SHP77 (cell line): ENCODE measurements at regions not wholly inside any gene's neighbourhood (a gene's known extent, or its start where the extent isn't known, plus 50 kb on each side); places are given as distances from the start of the nearest gene placed in this dataset.

ENCODE experiments used
- DNase-seq, 2 experiments: peaks; one replicate each; lab custom pipeline; 2025; lab: John Stamatoyannopoulos, UW

DNA sequence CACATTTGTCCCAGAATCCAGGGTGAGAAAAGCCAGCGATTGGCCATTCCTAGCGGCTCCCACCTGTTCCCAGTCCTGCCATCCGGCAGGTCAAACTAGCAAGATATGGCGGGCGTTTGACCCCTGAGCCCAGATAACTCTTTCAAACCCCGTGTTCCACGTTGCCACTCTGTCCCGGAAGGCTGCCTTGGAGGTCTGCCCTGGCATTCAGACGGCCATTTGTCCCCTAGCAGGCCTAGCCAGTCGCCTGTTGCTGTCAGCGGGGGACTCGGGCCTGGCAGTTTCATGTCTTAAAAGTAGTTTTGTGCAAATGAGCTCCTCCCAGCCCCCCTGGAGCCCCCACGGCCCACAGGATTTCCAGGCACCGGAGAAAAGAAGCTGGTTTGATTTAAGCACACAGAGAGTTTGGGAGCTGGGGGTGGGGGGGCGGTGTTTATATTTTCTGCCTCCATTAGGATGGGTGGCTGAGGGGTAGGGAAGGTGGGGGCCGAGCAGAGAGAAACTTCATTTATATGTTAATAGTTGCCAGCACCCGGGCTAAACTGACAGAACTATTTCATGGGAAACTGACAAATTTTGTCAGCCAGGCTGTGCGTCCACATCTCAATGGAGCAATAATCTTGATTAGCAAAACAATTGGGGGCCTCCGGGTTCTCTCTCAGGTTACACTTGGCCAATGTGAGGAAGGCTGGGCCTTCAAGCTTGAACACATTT, 240.9 kb upstream of the SALL1 start:
- no peak for DNase-seq

DNA sequence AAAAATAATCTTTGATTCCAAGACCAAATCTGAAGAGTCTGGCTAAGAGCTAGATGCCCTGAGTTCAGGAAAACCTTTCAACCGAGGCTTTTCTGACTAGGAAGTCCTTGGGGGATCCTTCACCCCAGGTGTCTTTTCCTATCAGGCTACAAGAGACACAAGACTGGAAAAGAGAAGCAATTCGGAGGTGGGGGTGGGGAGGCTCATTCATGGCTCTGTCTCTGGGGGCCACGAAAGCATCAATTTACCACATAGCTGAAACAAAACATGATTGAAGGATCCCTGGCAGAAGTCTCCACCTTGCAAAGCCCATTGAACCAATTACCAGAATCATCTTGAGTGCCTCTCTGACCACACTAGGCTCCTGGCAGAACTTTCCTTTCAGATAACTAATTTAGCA, 239.8 kb upstream of the SALL1 start:
- no peak for DNase-seq

DNA sequence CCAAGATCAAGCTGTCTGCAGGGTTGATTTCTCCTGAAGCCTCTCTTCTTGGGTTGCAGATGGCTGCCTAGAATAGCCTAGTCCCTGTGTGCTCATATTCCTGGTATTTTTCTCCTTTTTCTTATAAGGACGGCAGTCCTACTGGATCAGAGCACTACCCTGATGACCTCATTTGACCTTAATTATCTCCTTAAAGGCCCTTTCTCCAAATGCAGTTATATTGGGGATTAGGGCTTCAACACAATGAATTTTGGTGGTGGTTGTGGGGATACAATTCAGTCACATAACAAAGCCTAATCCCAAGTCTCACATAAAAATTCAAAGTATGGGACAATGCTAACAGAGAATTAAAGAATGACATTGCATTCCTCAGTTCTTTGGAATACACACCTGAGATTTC, 238.8 kb upstream of the SALL1 start:
- no peak for DNase-seq

DNA sequence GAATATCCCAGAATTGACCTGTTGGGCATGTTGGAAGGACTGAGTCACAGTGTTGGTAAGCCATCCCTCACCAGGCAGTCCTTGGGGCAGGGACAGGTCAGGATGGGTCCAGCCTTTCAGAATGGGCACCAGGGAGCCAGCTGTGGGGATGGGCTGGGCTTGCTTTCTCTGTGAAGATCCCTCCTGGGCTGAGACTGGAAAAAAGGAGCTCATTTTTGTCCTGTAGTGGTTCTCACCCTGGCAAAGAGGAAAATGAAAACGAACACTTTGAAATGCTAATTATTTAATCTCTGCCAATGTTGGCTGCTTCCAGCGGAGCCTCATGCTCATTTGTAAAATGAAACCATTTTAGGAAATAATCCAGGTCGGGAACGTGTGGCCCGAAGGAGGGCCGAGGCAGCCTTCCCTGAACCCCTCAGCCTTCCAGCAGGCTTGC, 237.5 kb upstream of the SALL1 start:
- no peak for DNase-seq

DNA sequence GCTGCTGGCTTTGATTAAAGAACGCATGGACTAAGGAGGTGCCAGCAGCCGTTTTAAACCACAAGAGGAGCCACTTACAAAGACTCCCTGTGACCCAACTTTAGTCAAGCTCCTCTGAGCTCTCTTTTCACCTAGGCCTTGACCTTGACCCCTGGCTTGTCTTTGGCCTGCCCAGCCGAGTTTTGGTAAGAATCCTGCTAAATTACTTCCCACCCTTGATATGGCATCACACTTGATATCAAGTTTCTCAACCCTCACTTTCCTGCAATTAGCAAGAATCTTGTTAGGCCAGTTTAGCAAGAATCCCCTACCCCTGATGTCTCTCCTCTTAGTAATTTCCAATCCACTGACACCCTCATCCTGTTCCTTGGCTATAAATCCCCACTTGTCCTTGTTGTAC, 232.8 kb upstream of the SALL1 start:
- no peak for DNase-seq

DNA sequence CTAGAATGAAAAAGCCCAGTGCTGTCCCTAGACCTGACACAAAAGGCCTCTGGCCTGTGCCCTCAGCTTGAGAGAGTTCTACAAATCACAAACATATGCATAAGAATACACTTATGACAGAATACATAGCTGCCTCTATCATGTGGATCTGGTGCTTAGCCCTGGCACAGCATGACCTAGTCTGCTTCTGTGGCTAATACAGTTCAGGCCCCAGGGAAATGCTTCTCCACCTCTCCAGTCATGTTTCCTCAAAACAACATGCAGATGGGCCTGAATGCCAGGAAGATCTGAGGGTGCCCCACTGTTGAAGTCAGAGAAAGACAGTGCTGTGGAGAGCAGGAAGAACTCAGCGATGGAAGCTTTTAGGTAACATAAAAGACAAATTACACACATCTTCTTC, 231.9 kb upstream of the SALL1 start:
- DNase-seq: no peak

DNA sequence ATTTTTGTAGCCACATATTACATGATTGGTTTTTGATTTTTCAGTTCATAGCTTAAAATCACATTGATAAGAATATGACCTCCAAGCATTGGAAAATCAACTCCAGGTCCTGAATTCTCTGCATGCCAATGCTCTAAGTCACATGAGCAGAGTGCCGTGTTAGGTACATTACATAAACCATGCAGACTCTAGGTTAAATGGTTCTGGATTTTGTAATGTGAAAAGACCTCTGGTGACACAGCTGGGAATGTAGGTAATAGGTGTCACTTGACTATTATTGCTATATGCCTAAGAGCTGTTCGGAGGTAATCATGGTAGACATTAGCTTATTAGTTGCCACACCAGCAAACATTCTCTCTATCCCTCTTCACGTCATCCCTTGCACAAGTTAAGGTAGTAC, 231.1 kb upstream of the SALL1 start:
- no peak for DNase-seq

DNA sequence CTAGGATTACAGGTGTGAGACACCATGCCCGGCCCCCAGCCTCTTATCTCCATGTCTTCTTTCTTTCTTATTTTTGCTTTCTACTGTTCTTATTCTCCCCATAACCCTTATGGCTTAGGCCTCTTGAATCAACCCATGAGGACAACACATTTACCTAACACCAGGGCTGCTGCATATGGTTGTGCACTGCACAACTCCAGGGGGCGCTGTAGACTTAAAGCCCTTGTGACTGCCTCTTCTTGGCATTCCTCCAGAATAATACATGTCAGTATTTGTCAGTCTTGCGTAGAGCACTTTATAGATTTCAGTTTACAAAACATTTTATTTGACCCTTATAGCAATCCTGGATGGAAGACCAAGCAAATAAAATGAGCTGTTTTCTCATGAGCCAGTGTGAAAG, 225.0 kb upstream of the SALL1 start:
- no peak for DNase-seq

DNA sequence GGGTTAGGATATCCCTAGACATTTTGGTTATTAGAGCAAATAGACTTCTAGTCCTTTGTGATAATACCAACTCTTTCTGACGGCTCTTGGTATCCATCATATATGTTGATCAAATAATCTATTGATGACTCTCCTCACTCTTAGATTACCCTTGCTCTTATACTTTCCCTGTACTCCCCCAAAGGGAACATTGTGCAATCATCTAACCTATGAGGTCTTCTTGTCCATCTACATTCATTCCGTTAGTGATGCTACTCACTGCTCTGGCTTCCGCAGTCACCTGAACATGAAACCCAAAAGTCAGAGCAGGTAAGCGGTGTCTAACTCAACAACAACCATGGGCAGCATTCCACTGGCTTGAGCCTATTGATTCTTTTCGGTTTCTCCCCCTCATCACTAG, 223.7 kb upstream of the SALL1 start:
- no peak for DNase-seq

DNA sequence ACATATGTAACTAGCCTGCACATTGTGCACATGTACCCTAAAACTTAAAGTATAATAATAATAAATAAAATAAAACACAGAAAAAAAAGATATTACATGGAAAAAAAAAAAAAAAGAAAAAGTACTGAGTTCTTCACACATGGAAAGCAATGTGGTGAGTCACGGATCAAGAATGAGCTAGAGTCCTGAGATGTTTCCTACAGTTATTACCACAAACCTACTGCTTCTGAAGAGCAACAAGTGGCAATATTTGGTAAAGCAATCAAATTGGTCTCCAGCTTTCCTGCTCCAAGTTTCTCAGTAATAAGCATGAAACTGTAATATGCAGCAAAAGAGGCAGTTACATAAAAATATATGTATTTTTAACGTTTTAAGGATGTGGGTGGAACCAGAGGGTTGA, 223.3 kb upstream of the SALL1 start:
- no peak for DNase-seq

DNA sequence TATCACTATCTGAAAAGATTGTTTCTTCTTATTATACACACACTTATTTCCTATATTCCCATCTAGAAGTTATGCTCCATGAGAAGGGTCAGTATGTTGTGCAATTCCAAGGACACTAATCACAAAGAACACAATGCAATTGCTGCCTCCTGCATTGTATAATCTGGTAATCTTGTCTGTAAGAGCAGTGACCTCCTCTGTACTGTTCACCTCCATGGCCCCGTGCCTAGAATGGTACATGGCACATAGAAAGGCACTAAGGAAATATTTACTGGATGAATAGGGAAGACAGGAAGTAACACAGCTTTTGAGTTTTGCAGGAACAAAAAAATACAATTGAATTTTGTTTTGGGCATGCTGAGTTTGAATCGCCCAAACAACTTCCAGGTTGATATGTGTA, 214.6 kb upstream of the SALL1 start:
- no peak for DNase-seq

DNA sequence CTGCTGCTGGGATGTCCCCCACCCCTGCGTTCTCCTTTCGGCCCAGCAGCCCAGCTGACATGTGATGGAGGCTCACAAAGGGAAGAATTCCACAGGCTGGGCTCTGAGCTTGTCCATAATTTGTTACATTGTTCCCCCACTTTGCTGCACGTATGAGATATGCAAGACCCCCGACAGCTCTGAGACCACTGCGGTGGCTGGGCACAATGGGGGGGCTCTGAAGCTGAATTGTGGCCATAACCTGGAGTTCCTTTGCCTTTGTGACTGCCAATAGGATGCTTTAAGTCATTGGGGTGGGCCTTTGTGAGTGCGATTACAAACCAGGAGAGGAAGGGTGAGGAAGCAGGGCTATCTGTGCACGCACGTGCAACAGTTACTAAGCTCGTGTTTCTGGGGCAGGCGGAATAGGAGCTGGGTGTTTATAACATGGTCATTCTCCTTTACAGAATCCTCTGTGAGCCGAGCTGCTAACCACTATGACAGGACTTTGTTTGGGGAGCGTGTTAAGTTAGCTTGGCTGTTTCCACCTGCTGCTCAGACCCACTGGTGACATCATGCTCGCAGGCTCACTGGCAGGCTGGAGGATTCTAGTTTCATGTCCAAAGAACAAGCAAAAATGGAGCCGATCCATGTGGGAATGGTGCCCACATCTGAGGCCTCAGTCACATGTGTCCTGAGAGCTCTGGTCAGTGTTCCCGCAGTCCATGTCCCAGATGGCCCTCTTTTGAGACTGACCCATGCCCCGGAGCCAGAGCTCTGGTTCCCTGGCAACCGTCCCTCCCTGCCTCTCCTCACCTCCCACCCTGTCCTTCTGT, 208.3 kb upstream of the SALL1 start:
- no peak for DNase-seq

DNA sequence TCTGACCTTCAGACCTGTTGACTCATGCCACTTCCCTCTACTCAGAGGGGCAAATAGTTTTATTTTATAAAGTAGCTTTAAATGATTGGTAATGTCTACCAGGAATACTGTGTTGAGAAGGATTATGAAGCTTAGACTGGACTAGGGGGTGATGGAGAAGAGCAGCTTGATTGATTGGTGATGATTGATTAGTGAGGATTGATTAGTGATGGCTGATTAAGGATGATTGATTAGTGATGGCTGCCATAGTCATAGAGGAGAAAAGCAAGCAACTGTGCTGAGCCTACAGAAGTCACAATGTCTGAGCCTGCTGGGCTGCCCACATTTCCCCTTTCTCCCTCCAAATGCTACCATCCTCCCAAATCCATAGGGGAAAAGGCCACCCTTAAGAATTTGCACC, 206.8 kb upstream of the SALL1 start:
- DNase-seq: no peak

DNA sequence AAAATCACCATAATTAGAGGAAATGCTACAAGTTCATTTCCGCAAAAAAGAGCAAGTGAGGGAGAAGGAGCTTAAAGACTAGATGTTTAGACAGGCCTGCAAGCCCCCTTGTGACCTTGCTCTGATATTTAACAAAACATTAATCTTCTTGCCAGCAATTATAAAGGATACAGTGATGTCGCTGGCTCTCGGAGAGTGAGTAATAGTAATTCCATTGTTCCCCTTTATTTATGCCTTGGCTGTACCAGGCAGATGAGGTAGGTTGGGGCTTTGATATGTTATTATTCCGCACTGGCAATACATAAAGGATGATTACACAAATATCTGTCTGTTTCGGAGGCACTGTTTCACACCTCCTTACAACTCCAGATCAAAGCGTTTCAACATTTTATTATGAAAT, 204.8 kb upstream of the SALL1 start:
- no peak for DNase-seq

DNA sequence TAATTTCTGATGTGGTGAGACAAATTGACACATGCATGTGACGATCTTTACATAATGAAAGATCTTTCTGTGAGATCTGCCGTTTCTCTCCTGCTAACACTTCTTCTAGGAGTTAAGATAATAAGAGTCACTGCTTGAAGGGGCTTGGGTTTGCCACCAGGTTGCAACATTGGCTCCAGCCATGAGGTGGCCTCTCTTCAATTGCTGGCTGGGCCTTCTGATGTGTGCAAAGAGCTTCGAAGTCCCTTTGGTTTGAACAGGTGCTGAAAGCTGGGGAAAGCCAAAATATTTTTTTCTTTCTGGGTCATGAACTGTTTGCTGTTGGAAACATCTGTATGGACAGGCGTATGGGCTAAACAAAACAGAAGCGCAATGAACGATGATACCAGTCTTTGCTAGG, 204.1 kb upstream of the SALL1 start:
- no peak for DNase-seq

DNA sequence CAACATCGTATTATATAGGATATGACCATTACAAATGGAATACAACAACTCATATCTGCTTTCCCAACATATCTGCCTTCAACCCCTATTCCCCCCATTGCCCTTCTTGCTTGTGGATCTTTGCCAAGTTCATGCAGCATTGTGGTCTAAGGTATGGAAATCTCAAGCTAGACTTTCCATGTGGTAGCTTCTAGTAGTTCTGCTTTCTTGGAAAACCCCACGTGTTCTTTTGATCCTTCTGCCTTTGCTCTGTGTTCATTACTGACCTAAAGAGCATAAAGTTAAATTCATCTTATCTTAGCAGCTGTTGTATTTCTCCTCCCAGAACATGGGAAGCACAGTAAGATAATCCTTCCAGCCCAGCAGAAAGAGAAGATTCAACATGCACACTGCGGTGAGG, 202.0 kb upstream of the SALL1 start:
- no peak for DNase-seq

DNA sequence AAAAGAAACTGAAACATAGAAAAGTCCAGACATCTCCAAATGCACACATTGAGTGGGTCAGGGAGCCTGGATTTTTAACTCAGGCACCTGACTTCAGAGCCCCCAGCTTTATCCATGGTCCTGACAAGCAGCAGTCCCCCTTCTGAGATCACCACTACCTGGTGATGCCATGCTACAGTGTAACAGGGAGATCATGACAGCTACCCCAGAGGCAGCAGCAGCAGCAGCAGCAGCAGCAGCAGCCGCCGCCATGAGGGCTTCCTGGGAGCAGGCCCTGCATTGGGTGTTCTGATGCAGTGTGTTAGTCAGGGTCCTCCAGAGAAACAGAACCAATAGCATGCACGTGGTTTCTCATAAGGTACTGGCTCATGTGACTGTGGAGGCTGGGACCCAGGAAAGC, 198.6 kb upstream of the SALL1 start:
- no peak for DNase-seq

DNA sequence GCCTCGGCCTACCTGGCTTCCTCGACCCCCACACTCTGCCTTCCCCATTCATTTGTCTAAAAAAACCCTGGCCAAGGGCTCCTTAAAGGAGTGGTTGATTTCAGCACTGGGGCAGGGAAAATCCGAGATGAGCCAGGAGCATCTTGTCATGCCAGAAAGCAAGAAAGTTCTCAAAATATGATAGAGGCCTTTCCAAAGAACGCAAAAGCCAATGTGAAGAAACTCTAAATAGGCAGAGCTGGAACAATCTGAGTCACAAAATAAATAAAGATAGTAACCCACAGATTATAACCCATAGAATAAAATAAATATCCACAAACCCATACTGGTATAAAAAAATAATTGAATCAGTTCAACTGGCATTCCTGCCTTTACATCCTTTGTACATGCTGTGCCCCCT, 192.3 kb upstream of the SALL1 start:
- no peak for DNase-seq

DNA sequence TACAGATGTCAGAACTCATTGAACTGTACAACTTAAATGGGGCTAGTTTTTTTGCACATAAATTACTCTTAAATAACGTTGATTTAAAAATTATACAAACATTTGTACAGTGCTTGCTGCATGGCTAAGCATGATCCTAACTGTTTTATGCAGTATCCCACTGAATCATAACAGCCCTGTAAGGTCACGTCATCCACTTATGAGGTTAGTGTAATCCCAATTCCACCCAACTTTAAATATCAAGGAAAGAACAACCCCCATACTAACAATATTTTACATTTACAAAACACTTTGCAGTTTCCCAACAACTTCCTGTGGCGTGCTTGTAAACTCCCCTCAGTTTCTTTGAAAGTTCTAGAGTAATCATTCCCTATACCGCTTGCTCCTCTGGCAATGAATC, 190.1 kb upstream of the SALL1 start:
- DNase-seq: no peak

DNA sequence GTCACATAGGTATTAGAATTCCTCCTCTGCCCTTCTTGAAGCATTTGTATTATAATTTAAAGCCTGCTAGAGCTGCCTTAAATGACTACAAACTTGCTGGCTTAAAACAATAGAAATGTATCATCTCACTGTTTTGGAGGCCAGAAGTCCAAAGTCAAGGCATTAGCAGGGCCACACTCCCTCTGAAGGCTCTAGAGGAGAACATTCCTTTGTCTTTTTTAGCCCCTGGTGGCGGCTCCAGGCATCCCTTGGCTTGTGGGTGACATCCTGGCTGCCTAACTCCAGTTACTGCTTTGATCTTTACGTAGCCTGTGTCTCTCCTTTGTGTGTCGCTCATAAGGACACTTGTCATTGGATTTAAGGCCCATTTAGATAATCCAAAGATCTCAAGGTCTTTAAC, 186.6 kb upstream of the SALL1 start:
- no peak for DNase-seq

DNA sequence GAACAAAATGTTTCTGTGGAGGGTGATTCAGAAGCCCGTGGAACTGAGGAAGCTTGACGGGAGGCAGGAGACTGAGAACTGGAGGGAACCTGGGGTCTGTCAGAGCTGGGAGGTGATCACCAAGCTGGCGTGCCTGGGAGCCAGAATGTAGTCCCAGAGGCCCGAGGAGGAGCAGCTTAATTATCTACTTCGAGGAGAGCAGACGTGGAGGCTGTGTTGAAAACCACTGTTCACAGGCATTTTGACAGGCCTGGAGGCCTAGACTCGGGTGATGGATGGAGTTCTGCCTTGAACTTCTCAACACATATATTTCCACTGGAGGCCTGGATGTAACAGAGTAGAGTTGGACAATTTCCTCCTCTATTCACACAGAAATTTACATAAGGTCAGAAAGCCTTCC, 177.7 kb upstream of the SALL1 start:
- DNase-seq: no peak

DNA sequence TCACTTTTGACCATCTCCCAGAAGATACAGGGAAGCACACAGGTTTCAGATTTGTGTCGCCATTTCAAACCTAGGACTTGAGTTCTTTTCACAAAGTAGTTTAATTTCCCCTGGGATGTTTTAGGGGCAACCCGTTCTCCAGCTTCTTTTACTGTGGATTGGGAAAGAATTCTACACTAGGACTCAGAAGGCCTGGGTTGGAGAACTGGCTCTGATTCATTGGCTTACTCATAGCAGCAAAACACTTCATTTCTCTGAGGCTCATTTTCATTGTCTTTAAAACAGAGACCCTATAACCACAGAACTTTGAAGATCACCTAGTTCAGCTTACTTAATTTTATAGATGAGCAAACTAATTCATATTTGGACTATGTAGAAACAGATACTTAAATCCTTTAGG, 175.9 kb upstream of the SALL1 start:
- no peak for DNase-seq

DNA sequence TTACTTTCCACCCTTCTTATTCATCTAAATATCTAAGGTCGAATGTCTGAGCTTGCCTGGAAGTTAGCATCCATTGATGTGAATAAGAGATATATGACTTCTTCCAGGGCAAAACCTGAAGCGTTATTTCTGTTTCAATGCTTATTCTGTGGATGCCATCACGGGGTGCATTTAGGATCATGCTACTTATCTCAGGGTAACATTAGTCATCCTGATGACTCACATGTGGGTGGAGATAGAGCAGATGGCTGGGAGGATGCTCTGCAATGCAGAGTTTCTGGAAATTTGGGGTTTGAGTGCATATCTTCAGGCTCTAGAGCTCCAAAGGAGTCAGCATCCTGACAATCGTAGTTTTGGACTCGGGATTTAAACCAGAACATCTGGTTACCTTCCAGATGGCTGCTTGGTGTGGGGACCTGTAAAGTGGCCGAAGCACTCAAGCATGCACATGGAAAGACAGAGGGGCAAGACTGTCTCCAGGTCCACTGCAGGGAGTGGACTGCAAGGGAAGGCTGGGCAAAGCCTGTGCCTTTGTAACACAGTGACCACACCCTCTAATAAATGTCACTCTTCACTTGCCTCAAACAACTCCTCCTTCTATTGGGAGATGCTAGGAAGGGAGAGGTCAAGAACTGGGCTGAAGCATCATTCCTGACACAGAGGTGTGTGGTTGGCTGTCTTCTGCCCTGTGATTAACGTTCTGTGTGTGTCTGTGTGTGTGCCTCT, 175.2 kb upstream of the SALL1 start:
- no peak for DNase-seq
